ENCODE measurements at regions not wholly inside any gene's neighbourhood (a gene's known extent, or its start where the extent isn't known, plus 50 kb on each side); places are given as distances from the start of the nearest gene placed in this dataset.

DNA sequence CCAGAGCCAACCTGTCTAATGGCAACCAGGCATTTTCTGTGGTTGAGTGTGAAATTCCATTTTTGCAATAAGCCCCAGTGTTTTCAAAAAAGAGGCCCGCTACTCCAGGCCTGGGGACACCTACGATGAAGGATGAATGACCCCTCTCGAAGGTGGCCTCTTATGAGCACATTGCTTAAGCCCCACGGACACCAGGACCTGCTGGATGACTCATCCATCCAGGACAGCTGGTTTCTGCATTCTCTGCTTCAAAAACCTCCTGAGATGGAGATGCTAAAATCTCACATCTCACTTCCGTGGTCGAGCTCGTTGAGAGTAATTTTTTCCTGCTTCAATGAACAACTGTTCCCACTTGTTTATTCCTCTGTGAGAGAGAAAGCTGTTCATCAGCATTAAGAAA, 150.2 kb upstream of the FZD8 start:
- TF ChIP-seq POLR2AphosphoS5 (IDR thresholded peaks at IDR 0.05) (no peak), EP300 (IDR thresholded peaks at IDR 0.05) (no peak), POLR2A (IDR thresholded peaks at IDR 0.05) (no peak)
- TF ChIP-seq, protein P1, sequence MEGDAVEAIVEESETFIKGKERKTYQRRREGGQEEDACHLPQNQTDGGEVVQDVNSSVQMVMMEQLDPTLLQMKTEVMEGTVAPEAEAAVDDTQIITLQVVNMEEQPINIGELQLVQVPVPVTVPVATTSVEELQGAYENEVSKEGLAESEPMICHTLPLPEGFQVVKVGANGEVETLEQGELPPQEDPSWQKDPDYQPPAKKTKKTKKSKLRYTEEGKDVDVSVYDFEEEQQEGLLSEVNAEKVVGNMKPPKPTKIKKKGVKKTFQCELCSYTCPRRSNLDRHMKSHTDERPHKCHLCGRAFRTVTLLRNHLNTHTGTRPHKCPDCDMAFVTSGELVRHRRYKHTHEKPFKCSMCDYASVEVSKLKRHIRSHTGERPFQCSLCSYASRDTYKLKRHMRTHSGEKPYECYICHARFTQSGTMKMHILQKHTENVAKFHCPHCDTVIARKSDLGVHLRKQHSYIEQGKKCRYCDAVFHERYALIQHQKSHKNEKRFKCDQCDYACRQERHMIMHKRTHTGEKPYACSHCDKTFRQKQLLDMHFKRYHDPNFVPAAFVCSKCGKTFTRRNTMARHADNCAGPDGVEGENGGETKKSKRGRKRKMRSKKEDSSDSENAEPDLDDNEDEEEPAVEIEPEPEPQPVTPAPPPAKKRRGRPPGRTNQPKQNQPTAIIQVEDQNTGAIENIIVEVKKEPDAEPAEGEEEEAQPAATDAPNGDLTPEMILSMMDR (IDR thresholded peaks at IDR 0.05): no peak
